GM13976 (cell line): ENCODE measurements at regions not wholly inside any gene's neighbourhood (a gene's known extent, or its start where the extent isn't known, plus 50 kb on each side); places are given as distances from the start of the nearest gene placed in this dataset.

Source experiments
- DNase-seq: peaks from one replicate; pipeline ENCODE4 v3.0.0; 2012; ENCODE audit warnings: low spot score
- CTCF ChIP-seq: IDR thresholded peaks from 2 replicates; pipeline ENCODE4 v1.5.1; 2012; ENCODE audit warnings: borderline replicate concordance, mild to moderate bottlenecking; ENCODE audit not compliant: insufficient read depth; ENCODE audit errors: extremely low read depth, missing control alignments, control extremely low read depth
- in situ Hi-C: fragments of 300-500 bp; cut with MboI; formaldehyde crosslinking; loops from one replicate; pipeline ENCODE4 v1.12.0; 2022; ENCODE audit warnings: low sequenced_read_pairs, mixed read lengths, inconsistent platforms; ENCODE audit not compliant: unreplicated experiment

DNA sequence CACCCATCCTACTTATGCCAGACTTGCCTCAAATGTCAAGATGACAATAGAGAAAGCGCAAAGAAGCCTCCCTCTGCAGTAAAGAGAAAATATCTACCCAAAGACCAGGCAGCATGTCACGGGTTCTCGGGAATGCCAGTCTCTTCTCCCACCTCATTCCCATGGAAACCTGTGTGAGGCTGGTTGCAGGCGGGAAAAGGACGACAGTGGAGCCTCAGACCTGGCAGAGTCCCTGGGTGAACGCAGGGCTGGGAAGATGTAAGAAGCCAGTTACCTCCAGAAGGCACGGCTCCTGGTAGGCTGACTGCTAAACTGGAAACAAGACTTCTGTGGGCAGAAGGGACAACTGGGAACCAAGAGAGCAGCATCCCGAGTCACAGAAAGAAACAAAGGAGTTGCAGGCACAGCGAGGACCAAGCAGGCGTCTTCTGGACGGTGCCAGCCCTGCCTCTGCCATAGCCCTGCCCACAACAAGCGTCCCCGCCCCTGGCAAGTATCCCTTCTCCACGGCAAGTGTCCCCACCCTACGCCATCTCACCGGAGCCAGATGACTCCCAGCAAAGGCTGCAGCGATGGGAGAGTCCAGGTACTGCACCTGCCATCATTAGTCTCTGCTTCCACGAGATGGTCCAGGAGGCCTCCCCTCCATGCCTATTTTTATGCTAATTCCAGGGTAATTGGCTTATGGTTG, 440.8 kb upstream of the MYT1L start:
- DNase-seq: no peak
- in situ Hi-C loops: no loop called here
- TF ChIP-seq CTCF: no peak

DNA sequence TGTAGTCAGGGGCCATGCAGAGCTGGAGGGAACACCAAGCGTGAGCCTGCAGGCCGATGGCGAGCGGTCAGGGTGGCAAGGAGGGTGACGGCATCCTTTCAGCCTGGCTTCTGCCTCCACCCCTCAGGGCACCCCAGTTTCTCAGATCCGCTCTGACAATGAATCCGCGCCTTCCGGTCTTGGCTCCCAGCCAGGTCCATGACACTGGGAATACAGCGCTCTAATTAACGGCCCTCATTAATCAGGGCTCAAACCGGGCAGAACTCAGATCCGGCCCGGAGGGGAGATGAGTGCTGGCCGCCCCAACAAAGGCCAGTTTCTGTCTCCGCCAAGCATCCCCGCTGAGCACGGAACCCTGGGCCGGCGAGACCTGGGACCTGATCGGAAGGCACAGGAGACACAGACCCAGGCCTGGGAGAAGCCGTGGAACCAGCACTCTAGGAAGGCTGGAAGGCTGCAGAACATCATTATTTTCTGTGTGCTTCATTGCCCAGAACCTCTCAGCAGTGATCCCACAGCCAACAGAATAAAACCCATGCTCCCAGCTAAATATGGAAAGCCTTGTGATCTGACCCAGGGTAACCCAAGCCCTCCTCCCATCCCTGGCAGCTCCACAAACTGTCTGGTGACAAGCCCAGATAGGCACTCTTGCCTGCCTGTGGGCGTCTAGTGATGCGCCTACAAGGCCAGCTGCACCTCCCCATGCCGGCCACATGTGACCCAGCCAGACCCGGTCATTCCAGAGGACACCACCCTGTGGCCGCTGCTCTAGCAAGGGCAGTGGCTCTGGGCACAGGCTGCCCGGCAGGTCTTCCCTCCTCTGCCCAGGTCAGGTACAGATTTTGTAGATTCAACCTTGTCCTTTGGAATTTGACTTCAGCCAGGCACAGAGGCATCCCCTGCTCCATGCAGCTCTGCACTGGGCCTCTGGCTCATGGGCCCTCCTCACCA, 438.7 kb upstream of the MYT1L start:
- in situ Hi-C loops: no loop called here
- DNase-seq: no peak
- no peak for TF ChIP-seq CTCF

DNA sequence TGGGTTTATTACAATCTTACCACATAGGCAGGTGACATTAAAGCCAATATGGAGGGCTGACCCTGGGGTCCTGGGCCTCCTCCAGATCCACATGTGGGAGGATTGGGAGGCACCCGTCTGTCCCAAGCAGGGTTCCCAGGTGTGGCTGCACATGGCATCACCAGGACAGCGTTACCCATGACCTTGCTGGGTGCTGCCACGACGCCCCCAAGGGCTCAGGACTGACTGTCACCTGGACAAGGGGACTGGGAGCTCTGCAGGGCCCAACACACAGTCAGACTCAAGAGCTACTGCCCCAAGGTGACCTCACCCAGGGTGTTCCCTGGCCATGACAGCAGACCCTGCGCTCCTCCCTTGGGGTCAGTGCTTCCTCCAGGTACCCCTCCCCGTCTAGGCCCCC, 437.4 kb upstream of the MYT1L start:
- no peak for DNase-seq
- in situ Hi-C loops: no loop called here
- no peak for TF ChIP-seq CTCF

DNA sequence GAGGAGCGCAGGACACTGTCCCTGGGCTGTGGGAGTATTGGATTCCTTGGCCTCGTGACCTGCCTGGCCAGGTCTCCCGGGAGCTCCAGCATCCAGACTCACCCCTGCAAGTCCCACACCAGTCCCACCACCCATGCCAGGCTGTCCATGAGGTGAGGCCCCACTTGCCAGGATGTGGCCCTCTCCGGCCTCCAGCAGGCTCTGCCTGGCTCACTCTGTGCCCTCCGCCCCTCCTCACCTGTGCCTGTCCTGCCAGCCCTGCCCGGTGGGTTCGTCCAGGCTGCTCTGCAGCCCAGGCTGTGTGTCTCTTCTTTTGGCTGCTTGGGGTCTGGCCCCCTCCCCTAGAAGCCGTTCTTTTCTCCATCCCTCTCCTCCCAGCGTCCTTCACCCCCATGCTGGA, 436.8 kb upstream of the MYT1L start:
- TF ChIP-seq CTCF: no peak
- DNase-seq: no peak
- in situ Hi-C loops: no loop called here

DNA sequence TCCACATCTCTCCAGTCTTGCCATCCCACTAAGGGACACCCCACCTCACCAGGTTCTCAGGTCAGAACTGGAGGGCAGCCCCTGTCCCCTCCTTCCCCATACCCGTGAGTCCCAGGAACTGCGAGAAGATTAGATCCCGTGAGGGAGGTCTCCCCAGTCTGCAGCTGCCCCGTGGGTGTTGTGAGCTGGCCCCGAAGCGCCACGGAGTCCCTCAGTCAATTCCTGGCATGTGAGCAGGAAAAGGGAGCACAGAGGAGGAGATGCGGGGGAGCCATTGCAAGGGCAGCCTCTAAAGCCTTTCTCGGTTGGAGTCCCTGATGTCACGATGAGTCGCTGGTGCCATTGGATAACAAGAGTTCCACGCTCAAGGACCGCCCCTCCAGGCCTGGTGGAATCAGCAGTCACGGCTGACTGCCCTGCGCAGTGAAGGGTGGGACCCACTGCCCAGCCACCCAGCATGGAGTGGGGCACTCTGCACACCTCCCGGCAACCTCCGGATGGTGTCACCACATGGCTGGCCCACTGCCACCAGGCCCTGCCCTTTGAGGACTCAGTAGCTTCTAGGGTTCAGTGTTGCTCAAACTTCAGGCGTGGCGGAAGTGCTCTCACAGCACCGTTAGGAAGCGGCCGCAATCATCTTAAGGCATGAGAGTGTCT, 434.9 kb upstream of the MYT1L start:
- in situ Hi-C loops: no loop called here
- no peak for DNase-seq
- no peak for TF ChIP-seq CTCF

DNA sequence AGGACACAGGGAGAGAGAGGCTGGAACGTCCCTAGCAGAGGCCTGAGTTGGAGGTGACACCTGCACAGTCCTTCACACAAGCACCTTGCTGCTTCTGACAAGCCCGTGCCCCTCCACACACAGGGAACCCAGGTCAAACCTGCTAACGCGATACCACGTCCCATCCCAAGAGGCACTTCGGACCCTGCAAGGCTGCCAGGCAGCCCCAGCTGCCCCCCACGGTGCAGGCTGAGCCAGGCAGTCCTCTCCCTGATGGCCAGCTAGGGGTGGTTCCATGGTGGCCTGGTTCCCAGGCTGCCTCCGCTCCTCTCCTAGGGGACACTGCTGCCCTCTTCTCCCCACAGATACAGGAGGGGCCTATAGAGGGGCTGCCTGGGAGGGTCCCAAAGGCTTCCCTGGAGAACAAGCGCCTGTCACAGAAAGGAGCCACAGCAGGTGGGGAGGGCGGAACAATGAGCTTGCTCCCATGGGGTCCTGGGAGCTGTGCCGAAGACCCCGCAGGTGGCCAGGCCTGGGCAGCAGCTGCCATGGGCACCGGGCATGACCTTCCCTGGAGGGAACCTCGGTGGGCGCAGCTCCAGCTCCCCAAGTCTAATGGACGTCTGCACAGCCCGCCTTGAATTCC, 434.2 kb upstream of the MYT1L start:
- in situ Hi-C loops: no loop called here
- no peak for TF ChIP-seq CTCF
- DNase-seq: no peak
